NCI-H1048 (cell line): ENCODE measurements at regions not wholly inside any gene's neighbourhood (a gene's known extent, or its start where the extent isn't known, plus 50 kb on each side); places are given as distances from the start of the nearest gene placed in this dataset.
"Not testable (repeated sequence)": the region's sequence is repeated elsewhere in the genome, so short reads cannot be mapped to it uniquely, and the experiment has no call there.

Experiments
- DNase-seq: peaks from one replicate; lab custom pipeline; 2025; lab: John Stamatoyannopoulos, UW

- DNase-seq = no peak
Measured at GRCh38 chr4:167831855-167832254, 260.5 kb upstream of the ANXA10 start.

GRCh38 chr4:167838686-167839085, 253.7 kb upstream of the ANXA10 start:
- no peak for DNase-seq

GRCh38 chr4:167842487-167842886, 249.8 kb upstream of the ANXA10 start:
- no peak for DNase-seq

DNA sequence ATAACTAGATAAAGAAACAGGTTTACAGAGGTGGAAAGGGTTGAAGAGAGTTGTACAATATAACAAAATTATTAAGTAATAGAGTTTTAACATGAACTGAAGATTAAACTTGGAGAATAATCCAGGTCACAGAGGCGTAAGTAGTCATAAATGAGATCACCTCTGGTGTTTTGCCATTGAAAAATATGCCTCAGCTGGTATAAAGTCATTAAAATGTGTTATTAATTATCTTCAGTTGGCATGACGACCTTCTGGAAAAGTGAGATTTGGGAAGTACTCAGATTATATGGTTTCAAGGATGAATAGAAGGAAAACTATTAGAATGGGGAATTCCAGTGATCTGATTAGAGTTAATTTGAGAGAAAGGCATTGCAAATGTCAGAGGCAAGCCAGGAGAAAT, 237.5 kb upstream of the ANXA10 start:
- DNase-seq = no peak

DNA sequence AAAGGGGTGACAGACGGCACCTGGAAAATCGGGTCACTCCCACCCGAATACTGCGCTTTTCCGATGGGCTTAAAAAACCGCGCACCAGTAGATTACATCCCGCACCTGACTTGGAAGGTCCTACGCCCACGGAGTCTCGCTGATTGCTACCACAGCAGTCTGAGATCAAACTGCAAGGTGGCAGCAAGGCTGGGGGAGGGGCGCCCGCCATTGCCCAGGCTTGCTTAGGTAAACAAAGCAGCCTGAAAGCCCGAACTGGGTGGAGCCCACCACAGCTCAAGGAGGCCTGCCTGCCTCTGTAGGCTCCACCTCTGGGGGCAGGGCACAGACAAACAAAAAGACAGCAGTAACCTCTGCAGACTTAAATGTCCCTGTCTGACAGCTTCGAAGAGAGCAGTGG, 234.2 kb upstream of the ANXA10 start:
- not testable (repeated sequence) for DNase-seq

DNA sequence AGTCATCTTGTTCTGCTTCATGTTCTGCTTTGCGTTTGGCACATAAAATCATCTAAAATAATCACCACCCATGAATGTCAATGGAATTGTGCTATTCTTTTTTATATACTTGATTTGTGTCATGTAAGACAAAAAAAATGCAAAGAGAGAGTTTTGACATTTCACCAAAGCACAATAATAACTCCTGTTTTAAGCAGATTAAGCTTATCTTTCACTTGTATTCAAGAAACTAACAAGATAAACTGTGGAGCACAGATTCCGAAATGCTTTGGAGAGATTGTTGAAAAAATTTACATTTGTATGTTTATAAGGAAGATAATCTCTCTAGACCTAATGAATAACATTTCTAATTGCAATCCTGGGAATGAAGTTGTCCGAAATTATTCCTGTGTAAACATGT, 225.1 kb upstream of the ANXA10 start:
- DNase-seq = no peak

GRCh38 chr4:167868163-167868562, 224.2 kb upstream of the ANXA10 start:
- DNase-seq = no peak

DNA sequence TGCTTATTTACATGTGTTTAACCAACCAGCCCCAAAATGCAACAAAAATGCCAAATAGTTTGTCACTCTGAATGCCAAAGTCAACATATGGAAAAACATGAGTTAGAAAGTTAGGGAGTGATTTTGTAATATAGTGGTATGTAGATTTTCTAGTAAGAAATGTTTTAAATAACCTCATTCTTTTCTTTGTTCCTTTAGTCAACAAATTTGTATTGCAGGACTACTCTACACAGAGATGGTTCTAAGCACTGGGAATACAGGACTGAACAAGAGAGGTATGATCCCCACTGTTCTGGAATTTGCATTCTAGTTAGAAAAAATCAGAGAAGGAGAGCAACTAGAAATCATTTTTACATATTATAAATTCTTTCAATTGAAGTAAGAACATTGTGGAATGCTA, 218.8 kb upstream of the ANXA10 start:
- no peak for DNase-seq

- DNase-seq = not testable (repeated sequence)
Measured at GRCh38 chr4:167876091-167876490, 216.2 kb upstream of the ANXA10 start.

DNA sequence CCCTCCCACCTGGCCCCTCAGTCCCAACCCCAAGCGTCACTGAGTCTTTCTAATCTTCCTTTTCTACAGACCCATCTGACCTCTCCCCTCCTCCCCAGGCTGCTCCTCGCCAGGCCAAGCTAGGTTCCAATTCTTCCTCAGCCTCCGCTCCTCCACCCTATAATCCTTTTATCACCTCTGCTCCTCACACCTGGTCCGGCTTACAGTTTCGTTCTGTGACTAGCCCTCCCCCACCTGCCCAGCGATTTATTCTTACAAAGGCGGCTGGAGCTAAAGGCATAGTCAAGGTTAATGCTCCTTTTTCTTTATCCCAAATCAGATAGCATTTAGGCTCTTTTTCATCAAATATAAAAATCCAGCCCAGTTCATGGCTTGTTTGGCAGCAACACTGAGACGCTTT, 214.5 kb upstream of the ANXA10 start:
- DNase-seq = not testable (repeated sequence)

- DNase-seq = no peak
Measured at GRCh38 chr4:167883266-167883665, 209.1 kb upstream of the ANXA10 start.

DNA sequence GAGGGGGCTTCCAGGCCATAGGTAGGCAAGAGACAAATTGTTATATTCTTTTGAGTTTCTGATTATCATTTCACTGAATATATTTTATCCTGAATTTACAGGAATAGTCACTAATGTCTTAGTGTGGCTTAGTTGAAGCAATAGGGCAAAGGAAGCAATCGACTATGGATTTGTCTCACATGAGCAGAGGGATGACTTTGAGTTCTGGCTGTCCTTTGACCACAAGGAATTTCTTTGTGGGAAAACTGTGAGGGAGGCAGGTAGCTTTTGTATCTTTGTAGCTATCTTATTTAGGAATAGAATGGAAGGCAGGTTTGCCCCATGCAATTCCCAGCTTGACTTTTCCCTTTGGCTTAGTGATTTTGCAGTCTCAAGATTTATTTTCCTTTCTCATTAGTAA, 207.3 kb upstream of the ANXA10 start:
- no peak for DNase-seq

GRCh38 chr4:167885872-167886271, 206.5 kb upstream of the ANXA10 start:
- no peak for DNase-seq

DNA sequence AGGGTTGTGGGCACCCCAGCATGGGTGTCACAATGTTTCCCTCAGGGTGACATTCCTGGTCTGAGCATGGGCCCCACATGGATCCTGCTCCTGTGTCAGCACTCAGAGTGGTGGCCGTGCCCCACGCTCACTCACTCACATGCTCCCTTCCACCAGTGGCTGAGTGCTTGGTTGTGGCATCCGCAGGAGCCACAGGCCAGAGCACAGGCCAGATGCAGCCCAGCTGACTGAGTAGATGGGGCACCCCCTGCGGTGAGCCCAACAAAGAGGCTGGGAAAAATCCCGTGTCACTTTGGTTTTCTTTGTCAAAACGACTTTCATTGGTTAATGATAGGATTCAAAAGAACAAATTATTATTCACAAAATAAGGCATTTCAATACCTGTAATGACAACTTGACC, 204.6 kb upstream of the ANXA10 start:
- no peak for DNase-seq

- no peak for DNase-seq
Measured at GRCh38 chr4:167890226-167890625, 202.1 kb upstream of the ANXA10 start.

DNA sequence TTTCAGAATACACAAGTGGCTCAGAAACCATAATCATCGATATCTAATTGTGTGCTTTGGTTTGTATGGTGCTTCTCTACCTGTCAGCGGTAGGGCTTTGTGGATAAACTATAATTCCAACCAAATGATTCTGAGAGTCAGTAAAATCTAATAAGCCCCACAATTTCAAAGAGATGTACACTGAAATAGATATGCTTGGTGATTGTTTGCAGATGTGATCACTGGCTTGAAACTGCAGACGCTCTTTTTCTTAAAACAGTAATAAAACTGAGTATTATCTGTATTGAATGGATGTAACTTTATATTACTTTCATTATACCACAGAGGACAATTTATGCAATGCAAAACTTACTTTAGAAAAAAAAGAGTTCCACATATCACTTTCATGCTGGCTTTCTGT, 198.8 kb upstream of the ANXA10 start:
- DNase-seq = no peak

- DNase-seq = not testable (repeated sequence)
Measured at GRCh38 chr4:167896260-167896659, 196.1 kb upstream of the ANXA10 start.

GRCh38 chr4:167897116-167897515, 195.2 kb upstream of the ANXA10 start:
- no peak for DNase-seq

DNA sequence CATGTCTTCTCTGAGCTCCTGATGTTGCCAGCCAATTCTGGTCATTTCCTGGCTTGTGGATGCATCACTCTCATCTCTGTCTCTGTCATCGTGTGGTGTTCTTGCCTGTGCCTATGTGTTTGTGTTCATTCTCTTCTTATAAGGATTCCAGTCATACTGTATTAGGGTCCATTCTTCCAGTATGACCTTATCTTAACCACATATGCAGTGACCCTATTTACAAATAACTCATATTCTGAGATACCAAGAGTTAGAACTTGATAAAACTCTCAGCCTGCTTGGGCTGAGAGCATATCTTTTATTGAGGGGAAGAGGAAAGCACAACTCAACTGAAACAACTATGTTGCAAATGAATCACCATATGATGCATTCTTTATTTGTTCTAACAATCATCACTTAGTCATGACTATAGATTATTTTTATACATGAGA, 189.0 kb upstream of the ANXA10 start:
- DNase-seq = no peak

DNA sequence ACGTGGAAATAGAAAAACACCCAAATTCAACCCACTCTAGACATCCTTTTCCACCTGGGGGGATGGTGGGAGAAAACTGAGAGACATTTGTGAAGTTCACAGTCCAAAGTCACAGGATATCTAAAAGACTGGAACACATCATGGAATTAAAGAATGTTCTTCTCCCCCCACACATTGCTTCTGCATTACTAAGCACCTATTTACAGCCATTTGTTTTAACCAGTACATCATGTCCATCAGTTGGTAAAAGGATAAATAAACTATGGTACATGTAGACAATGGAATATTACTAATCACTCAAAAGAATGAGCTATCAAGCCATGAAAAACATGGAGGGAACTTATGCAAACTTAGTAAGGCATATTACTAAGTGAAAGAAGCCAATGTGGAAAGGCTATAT, 185.5 kb upstream of the ANXA10 start:
- no peak for DNase-seq

GRCh38 chr4:167908816-167909215, 183.5 kb upstream of the ANXA10 start:
- no peak for DNase-seq

DNA sequence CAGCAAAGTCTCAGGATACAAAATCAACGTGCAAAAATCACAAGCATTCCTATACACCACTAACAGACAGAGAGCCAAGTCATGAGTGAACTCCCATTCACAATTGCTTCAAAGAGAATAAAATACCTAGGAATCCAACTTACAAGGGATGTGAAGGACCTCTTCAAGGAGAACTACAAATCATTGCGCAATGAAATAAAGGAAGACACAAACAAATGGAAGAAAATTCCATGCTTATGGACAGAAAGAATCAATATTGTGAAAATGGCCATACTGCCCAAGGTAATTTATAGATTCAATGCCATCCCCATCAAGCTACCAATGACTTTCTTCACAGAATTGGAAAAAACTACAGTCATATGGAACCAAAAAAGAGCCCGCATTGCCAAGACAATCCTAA, 179.8 kb upstream of the ANXA10 start:
- not testable (repeated sequence) for DNase-seq

- DNase-seq = no peak
Measured at GRCh38 chr4:167918077-167918476, 174.3 kb upstream of the ANXA10 start.

GRCh38 chr4:167930166-167930565, 162.2 kb upstream of the ANXA10 start:
- no peak for DNase-seq

- no peak for DNase-seq
Measured at GRCh38 chr4:167934216-167934615, 158.1 kb upstream of the ANXA10 start.
